MCF 10A (cell line): ENCODE measurements at regions not wholly inside any gene's neighbourhood (a gene's known extent, or its start where the extent isn't known, plus 50 kb on each side); places are given as distances from the start of the nearest gene placed in this dataset.

ENCODE experiments used
- BruUV-seq: library from RNA; stranded (reverse); fragments of 400-500 nt; replicated peaks from 2 replicates; lab custom pipeline; 2021; lab: Mats Ljungman, UMichigan
- CTCF ChIA-PET: fragments of 300-600 bp; sonication (Branson Sonifier 250); formaldehyde crosslinking; extraction: SDS; loops from one replicate; lab custom pipeline; 2021; ENCODE audit warnings: antibody characterized with exemption, inconsistent platforms; lab: Yijun Ruan, JAX
- POLR2A ChIA-PET: fragments of 300-600, 350-650 bp; sonication (Branson Sonifier 250); formaldehyde crosslinking; extraction: SDS; loops from one replicate; lab custom pipeline; 2020; ENCODE audit warnings: antibody characterized with exemption, inconsistent platforms; lab: Yijun Ruan, JAX
- DNase-seq: peaks from one replicate; pipeline ENCODE4 v3.0.0-alpha.2; 2018; ENCODE audit not compliant: unreplicated experiment
- H3K27ac Mint-ChIP-seq: one replicate; pipeline ENCODE4 v1.8.0; 2022; ENCODE audit warnings: mild to moderate bottlenecking, low read depth, mixed read lengths; ENCODE audit not compliant: unreplicated experiment
- H3K27me3 Mint-ChIP-seq: one replicate; pipeline ENCODE4 v1.8.0; 2022; ENCODE audit warnings: mixed read lengths; ENCODE audit not compliant: insufficient read depth, unreplicated experiment
- H3K36me3 Mint-ChIP-seq: one replicate; pipeline ENCODE4 v1.8.0; 2022; ENCODE audit warnings: mild to moderate bottlenecking, moderate library complexity, mixed read lengths; ENCODE audit not compliant: insufficient read depth, unreplicated experiment
- H3K4me1 Mint-ChIP-seq: one replicate; pipeline ENCODE4 v1.8.0; 2022; ENCODE audit warnings: mixed read lengths; ENCODE audit not compliant: insufficient read depth, unreplicated experiment
- H3K4me3 Mint-ChIP-seq: one replicate; pipeline ENCODE4 v1.8.0; 2022; ENCODE audit warnings: mild to moderate bottlenecking, moderate library complexity, mixed read lengths; ENCODE audit not compliant: unreplicated experiment
- H3K9me3 Mint-ChIP-seq: one replicate; pipeline ENCODE4 v1.8.0; 2022; ENCODE audit warnings: mixed read lengths; ENCODE audit not compliant: unreplicated experiment
- CTCF ChIP-seq: fragments of 200-600 bp; IDR thresholded peaks from one replicate; pipeline ENCODE4 v1.8.0; 2022; ENCODE audit warnings: antibody characterized with exemption, mild to moderate bottlenecking; ENCODE audit not compliant: unreplicated experiment
- intact Hi-C: fragments of 100-400 bp; cut with micrococcal nuclease; formaldehyde crosslinking; loops from 2 replicates; pipeline ENCODE4 v1.14.1; 2022

- no peaks in the 10 kb centered on the region for H3K9me3 Mint-ChIP-seq
- intact Hi-C loops: no loop called here
- ChIA-PET CTCF (interaction anchor here (0.6 to 0.9 kb wide), 2 partner anchors 10 to 22 kb away, joined by 3 to 10 read pairs; no protein-coding TSS in a partner anchor), POLR2A (interaction anchor here (0.7 to 1.6 kb wide), 6 partner anchors 10 to 204 kb away, joined by 3 to 4 read pairs (median 4); no protein-coding TSS in a partner anchor)
- H3K27me3 Mint-ChIP-seq: peaks cover 14% of the 10 kb centered on the region
- no peaks in the 10 kb centered on the region for H3K4me1 Mint-ChIP-seq
- H3K36me3 Mint-ChIP-seq: no peaks in the 10 kb centered on the region
- DNase-seq: no peak
- H3K4me3 Mint-ChIP-seq: no peak overlapping the region
- no peak overlapping the region for H3K27ac Mint-ChIP-seq
- TF ChIP-seq CTCF: no peak
- BruUV-seq: no TSS peak
Observed at GRCh38 chr1:229990326-229990725, 76.7 kb upstream of the GALNT2 start.

GRCh38 chr1:229991104-229991513, 75.9 kb upstream of the GALNT2 start:
- no peak for TF ChIP-seq CTCF
- Mint-ChIP-seq H3K4me3 (no peak overlapping the region), H3K9me3 (no peaks in the 10 kb centered on the region), H3K36me3 (no peaks in the 10 kb centered on the region), H3K27ac (no peak overlapping the region), H3K4me1 (no peaks in the 10 kb centered on the region), H3K27me3 (peaks cover 14% of the 10 kb centered on the region)
- intact Hi-C loops: no loop called here
- POLR2A ChIA-PET: interaction anchor here (0.6 to 1.6 kb wide), 2 partner anchors 10 to 111 kb away, joined by 3 read pairs; no protein-coding TSS in a partner anchor
- no peak for DNase-seq
- BruUV-seq: no TSS peak
- CTCF ChIA-PET: interaction anchor here (0.7 to 1.6 kb wide), 2 partner anchors 319 to 330 kb away, joined by 3 to 5 read pairs; no protein-coding TSS in a partner anchor

- no TSS peak for BruUV-seq
- no peak overlapping the region for H3K4me3 Mint-ChIP-seq
- ChIA-PET POLR2A (interaction anchor here (0.7 to 1.6 kb wide), 3 partner anchors 9 to 331 kb away, joined by 3 to 8 read pairs (median 3); no protein-coding TSS in a partner anchor), CTCF (interaction anchor here (0.6 to 1.6 kb wide), 4 partner anchors 148 to 592 kb away, joined by 3 to 5 read pairs (median 3); no protein-coding TSS in a partner anchor)
- no peak overlapping the region for H3K27ac Mint-ChIP-seq
- DNase-seq: no peak
- no peak for TF ChIP-seq CTCF
- intact Hi-C loops: no loop called here
- no peaks in the 10 kb centered on the region for H3K4me1 Mint-ChIP-seq
- H3K36me3 Mint-ChIP-seq: no peaks in the 10 kb centered on the region
- H3K27me3 Mint-ChIP-seq: peaks cover 14% of the 10 kb centered on the region
- H3K9me3 Mint-ChIP-seq: no peaks in the 10 kb centered on the region
Observed at GRCh38 chr1:229991724-229992333, 75.2 kb upstream of the GALNT2 start.

- Mint-ChIP-seq H3K27ac (no peak overlapping the region), H3K4me3 (no peak overlapping the region), H3K9me3 (no peaks in the 10 kb centered on the region), H3K4me1 (no peaks in the 10 kb centered on the region), H3K27me3 (peaks cover 8% of the 10 kb centered on the region), H3K36me3 (no peaks in the 10 kb centered on the region)
- intact Hi-C loops: no loop called here
- no TSS peak for BruUV-seq
- DNase-seq: no peak
- POLR2A ChIA-PET: interaction anchor here (0.6 to 1.0 kb wide), 2 partner anchors 68 to 111 kb away, joined by 4 to 8 read pairs; no protein-coding TSS in a partner anchor
- CTCF ChIA-PET: interaction anchor here (0.5 kb wide), 1 partner anchor 94 kb away, joined by 3 read pairs; no protein-coding TSS in a partner anchor
- no peak for TF ChIP-seq CTCF
Observed at GRCh38 chr1:229993060-229993459, 74.0 kb upstream of the GALNT2 start.
